SU-DHL-6 (cell line): ENCODE measurements at regions not wholly inside any gene's neighbourhood (a gene's known extent, or its start where the extent isn't known, plus 50 kb on each side); places are given as distances from the start of the nearest gene placed in this dataset.

Experiments
- H2AFZ ChIP-seq: fragments of 200-600 bp; sonication (generic); 2 replicates; pipeline ENCODE4 v1.6.1; 2014; ENCODE audit warnings: low read depth, mild to moderate bottlenecking, moderate library complexity, mixed read lengths, antibody characterized with exemption, low read length; ENCODE audit not compliant: severe bottlenecking
- H3F3A ChIP-seq: fragments of 200-600 bp; shearing (Covaris generic); 2 replicates; pipeline ENCODE4 v1.6.0; 2016; ENCODE audit warnings: antibody characterized with exemption, mild to moderate bottlenecking; ENCODE audit not compliant: insufficient read depth
- H3K27ac ChIP-seq: fragments of 200-600 bp; sonication (generic); 2 replicates; pipeline ENCODE4 v1.5.1; 2016; ENCODE audit warnings: low read depth, mild to moderate bottlenecking, low read length, moderate library complexity, mixed read lengths
- H3K27me3 ChIP-seq: fragments of 200-600 bp; sonication (generic), shearing (Covaris generic); 2 replicates; pipeline ENCODE4 v1.6.0; 2014; ENCODE audit warnings: mild to moderate bottlenecking, low read length
- H3K36me3 ChIP-seq: fragments of 200-600 bp; sonication (generic); 2 replicates; pipeline ENCODE4 v1.6.1; 2014; ENCODE audit warnings: mild to moderate bottlenecking, low read length, mixed read lengths
- H3K4me2 ChIP-seq: fragments of 300-600, 200-600 bp; shearing (Covaris generic), sonication (generic); 2 replicates; pipeline ENCODE4 v1.6.0; 2014; ENCODE audit warnings: low read length, low read depth, mild to moderate bottlenecking; ENCODE audit not compliant: poor library complexity, severe bottlenecking
- H3K4me3 ChIP-seq: fragments of 200-600 bp; sonication (generic); 2 replicates; pipeline ENCODE4 v1.5.1; 2014; ENCODE audit warnings: antibody characterized with exemption, low read length, mild to moderate bottlenecking, mixed read lengths; ENCODE audit not compliant: insufficient read depth, poor library complexity, severe bottlenecking
- H3K79me2 ChIP-seq: fragments of 200-600 bp; sonication (generic); 2 replicates; pipeline ENCODE4 v1.6.1; 2014; ENCODE audit warnings: mild to moderate bottlenecking, low read length, moderate library complexity; ENCODE audit not compliant: insufficient read depth
- H3K9ac ChIP-seq: fragments of 200-600 bp; sonication (generic); 2 replicates; pipeline ENCODE4 v1.7.0; 2014; ENCODE audit warnings: mild to moderate bottlenecking, low read length
- H3K9me2 ChIP-seq: fragments of 200-600 bp; sonication (generic); replicated peaks from 2 replicates; pipeline ENCODE4 v1.6.1; 2014; ENCODE audit warnings: low read length; ENCODE audit not compliant: insufficient read depth
- H3K9me3 ChIP-seq: fragments of 200-600 bp; sonication (generic); 2 replicates; pipeline ENCODE4 v1.6.1; 2014; ENCODE audit warnings: low read length, mixed read lengths; ENCODE audit not compliant: insufficient read depth
- H4K20me1 ChIP-seq: fragments of 200-600 bp; sonication (generic); 2 replicates; pipeline ENCODE4 v1.6.1; 2014; ENCODE audit warnings: low read depth, mild to moderate bottlenecking, antibody characterized with exemption, low read length, moderate library complexity, mixed read lengths
- EZH2phosphoT487 ChIP-seq: fragments of 200-600 bp; sonication (generic), shearing (Covaris generic); conservative IDR thresholded peaks from 2 replicates; pipeline ENCODE4 v1.6.1; 2018; ENCODE audit warnings: mild to moderate bottlenecking, antibody characterized with exemption, low read length, moderate library complexity, mixed read lengths
- TF ChIP-seq, protein P1 (sequence below): fragments of 200-600 bp; sonication (generic); IDR thresholded peaks from one replicate; pipeline ENCODE4 v1.5.1; 2017; ENCODE audit warnings: antibody characterized with exemption, mild to moderate bottlenecking, low read length, moderate library complexity; ENCODE audit not compliant: insufficient read depth, poor library complexity, severe bottlenecking

- no peaks in the 10 kb centered on the region for H3F3A ChIP-seq
- no peaks in the 10 kb centered on the region for H4K20me1 ChIP-seq
- TF ChIP-seq, protein P1, sequence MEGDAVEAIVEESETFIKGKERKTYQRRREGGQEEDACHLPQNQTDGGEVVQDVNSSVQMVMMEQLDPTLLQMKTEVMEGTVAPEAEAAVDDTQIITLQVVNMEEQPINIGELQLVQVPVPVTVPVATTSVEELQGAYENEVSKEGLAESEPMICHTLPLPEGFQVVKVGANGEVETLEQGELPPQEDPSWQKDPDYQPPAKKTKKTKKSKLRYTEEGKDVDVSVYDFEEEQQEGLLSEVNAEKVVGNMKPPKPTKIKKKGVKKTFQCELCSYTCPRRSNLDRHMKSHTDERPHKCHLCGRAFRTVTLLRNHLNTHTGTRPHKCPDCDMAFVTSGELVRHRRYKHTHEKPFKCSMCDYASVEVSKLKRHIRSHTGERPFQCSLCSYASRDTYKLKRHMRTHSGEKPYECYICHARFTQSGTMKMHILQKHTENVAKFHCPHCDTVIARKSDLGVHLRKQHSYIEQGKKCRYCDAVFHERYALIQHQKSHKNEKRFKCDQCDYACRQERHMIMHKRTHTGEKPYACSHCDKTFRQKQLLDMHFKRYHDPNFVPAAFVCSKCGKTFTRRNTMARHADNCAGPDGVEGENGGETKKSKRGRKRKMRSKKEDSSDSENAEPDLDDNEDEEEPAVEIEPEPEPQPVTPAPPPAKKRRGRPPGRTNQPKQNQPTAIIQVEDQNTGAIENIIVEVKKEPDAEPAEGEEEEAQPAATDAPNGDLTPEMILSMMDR: no peak
- TF ChIP-seq EZH2phosphoT487: no peak
- H3K27me3 ChIP-seq: no peaks in the 10 kb centered on the region
- H3K9me2 ChIP-seq: no peaks in the 10 kb centered on the region
- H3K79me2 ChIP-seq: no peaks in the 10 kb centered on the region
- H3K9ac ChIP-seq: no peak overlapping the region
- H3K4me2 ChIP-seq: no peak overlapping the region
- no peak overlapping the region for H3K27ac ChIP-seq
- no peak overlapping the region for H2AFZ ChIP-seq
- no peak overlapping the region for H3K4me3 ChIP-seq
- H3K9me3 ChIP-seq: no peaks in the 10 kb centered on the region
- no peaks in the 10 kb centered on the region for H3K36me3 ChIP-seq
These were observed 772.9 kb upstream of the TENM3 start for GRCh38 chr4:181470306-181470705.

- no peak overlapping the region for H3K4me3 ChIP-seq
- H3K36me3 ChIP-seq: no peaks in the 10 kb centered on the region
- H4K20me1 ChIP-seq: no peaks in the 10 kb centered on the region
- H3K9me2 ChIP-seq: no peaks in the 10 kb centered on the region
- no peak overlapping the region for H3K27ac ChIP-seq
- no peak overlapping the region for H3K9ac ChIP-seq
- no peaks in the 10 kb centered on the region for H3K27me3 ChIP-seq
- no peaks in the 10 kb centered on the region for H3K79me2 ChIP-seq
- no peaks in the 10 kb centered on the region for H3F3A ChIP-seq
- H2AFZ ChIP-seq: no peak overlapping the region
- no peak overlapping the region for H3K4me2 ChIP-seq
- TF ChIP-seq, protein P1: no peak
- no peak for TF ChIP-seq EZH2phosphoT487
- no peaks in the 10 kb centered on the region for H3K9me3 ChIP-seq
These were observed 767.8 kb upstream of the TENM3 start for GRCh38 chr4:181475359-181475758.

DNA sequence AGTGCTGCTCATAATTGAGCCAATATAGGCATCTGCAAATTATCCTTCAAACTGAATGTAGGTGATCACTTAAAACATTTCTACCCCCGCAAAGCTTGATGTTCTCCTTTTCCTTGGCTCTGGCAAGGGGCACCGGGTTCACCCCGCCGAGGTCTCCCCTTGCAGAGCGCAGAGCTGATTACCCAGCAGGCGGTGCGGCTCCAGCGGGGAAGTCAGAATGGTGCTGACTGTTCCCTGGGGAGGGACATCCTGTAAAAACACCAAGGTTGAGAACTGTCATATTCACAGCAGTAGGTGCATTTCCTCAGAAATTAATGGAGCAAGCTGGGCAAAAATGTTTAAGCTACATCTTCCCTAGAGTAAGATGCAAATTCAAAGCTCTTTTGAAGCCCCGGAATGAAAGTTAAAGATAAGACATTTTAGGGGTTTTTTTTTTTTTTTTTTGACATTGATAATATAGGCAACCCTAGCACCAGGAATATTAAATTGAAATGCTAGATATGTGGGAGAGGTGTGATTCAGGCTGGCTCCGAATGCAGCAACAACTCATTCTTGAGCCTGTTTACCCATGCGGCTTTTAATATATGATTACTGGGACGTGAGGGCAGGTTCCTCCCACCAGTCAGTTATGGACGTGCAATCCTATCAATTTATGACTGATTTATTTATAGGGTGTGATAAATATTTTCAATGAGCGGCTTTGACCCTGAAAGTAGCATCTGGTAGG is 767.3 kb upstream of the TENM3 start:
- Histone ChIP-seq H3K9me3 (no peaks in the 10 kb centered on the region), H3K27me3 (no peaks in the 10 kb centered on the region), H3K9me2 (no peaks in the 10 kb centered on the region), H3K4me3 (no peak overlapping the region), H3K79me2 (no peaks in the 10 kb centered on the region), H3F3A (no peaks in the 10 kb centered on the region), H2AFZ (no peak overlapping the region), H3K27ac (no peak overlapping the region), H4K20me1 (no peaks in the 10 kb centered on the region), H3K4me2 (no peak overlapping the region), H3K36me3 (no peaks in the 10 kb centered on the region), H3K9ac (no peak overlapping the region)
- TF ChIP-seq, protein P1: no peak
- TF ChIP-seq EZH2phosphoT487: no peak
